ENCODE measurements at regions not wholly inside any gene's neighbourhood (a gene's known extent, or its start where the extent isn't known, plus 50 kb on each side); places are given as distances from the start of the nearest gene placed in this dataset.

DNA sequence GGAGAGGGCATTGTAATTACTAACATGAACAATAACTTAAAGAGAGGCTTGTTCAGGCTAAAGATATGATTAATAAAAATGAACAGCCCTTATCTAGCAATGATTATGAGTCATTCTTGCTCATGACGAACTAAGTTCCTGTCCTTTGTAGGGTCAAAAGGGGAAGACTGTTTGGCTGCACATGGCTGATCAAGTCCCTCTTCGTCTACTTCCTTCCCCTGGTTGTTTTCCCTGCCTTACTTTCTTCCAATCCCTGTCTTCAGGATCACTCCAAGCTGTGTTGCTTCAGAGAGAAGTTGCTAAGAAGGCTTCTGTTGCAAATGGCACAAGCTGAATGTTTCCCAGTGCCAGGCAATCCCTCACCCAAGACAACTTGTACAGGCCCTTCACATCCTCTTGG lies 115.0 kb upstream of the HS3ST1 start:
- DNase-seq (ENCODE audit: low read depth) = peak; percentile 93
- TF ChIP-seq, protein P1, sequence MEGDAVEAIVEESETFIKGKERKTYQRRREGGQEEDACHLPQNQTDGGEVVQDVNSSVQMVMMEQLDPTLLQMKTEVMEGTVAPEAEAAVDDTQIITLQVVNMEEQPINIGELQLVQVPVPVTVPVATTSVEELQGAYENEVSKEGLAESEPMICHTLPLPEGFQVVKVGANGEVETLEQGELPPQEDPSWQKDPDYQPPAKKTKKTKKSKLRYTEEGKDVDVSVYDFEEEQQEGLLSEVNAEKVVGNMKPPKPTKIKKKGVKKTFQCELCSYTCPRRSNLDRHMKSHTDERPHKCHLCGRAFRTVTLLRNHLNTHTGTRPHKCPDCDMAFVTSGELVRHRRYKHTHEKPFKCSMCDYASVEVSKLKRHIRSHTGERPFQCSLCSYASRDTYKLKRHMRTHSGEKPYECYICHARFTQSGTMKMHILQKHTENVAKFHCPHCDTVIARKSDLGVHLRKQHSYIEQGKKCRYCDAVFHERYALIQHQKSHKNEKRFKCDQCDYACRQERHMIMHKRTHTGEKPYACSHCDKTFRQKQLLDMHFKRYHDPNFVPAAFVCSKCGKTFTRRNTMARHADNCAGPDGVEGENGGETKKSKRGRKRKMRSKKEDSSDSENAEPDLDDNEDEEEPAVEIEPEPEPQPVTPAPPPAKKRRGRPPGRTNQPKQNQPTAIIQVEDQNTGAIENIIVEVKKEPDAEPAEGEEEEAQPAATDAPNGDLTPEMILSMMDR (IDR thresholded peaks at IDR 0.05; ENCODE audit: insufficient read depth, low read length) = no peak
- H3K4me3 ChIP-seq (ENCODE audit: low read depth, low read length) = no peak overlapping the region

DNA sequence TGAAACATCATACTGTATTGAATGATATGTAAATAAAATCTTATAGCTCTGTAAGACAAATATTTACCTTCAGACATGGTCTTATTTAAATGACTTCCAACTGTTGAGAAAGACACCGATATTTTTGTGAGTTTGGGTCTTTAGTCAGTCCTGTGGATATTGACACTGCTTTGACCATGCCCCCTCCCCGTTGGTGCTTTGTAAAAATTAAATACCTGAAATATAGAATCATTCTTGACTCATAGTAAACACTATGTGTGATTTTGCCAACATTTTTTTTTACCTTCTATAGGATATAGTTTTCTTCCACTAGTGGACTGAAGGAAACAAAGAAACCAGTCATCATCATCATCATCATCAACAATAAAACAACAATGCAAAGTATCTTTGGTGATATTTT lies 114.3 kb upstream of the HS3ST1 start:
- no peak for DNase-seq (ENCODE audit: low read depth)
- TF ChIP-seq, protein P1 (IDR thresholded peaks at IDR 0.05; ENCODE audit: insufficient read depth, low read length) = no peak
- no peak overlapping the region for H3K4me3 ChIP-seq (ENCODE audit: low read depth, low read length)

GRCh38 chr4:11537846-11538245 lies 109.2 kb upstream of the HS3ST1 start:
- TF ChIP-seq, protein P1 (IDR thresholded peaks at IDR 0.05; ENCODE audit: insufficient read depth, low read length) = no peak
- no peak for DNase-seq (ENCODE audit: low read depth)

GRCh38 chr4:11535333-11535732 lies 106.6 kb upstream of the HS3ST1 start:
- DNase-seq (ENCODE audit: low read depth) = no peak
- TF ChIP-seq, protein P1 (IDR thresholded peaks at IDR 0.05; ENCODE audit: insufficient read depth, low read length) = no peak
- no peak overlapping the region for H3K4me3 ChIP-seq (ENCODE audit: low read depth, low read length)

More at GRCh38 chr4:11537846-11538245, 109.2 kb upstream of the HS3ST1 start:
- no peak overlapping the region for H3K4me3 ChIP-seq (ENCODE audit: low read depth, low read length)

GRCh38 chr4:11534623-11535302 lies 106.1 kb upstream of the HS3ST1 start:
- H3K4me3 ChIP-seq (ENCODE audit: low read depth, low read length) = no peak overlapping the region
- TF ChIP-seq, protein P1 (IDR thresholded peaks at IDR 0.05; ENCODE audit: insufficient read depth, low read length) = no peak
- peak; percentile 40 for DNase-seq (ENCODE audit: low read depth)

DNA sequence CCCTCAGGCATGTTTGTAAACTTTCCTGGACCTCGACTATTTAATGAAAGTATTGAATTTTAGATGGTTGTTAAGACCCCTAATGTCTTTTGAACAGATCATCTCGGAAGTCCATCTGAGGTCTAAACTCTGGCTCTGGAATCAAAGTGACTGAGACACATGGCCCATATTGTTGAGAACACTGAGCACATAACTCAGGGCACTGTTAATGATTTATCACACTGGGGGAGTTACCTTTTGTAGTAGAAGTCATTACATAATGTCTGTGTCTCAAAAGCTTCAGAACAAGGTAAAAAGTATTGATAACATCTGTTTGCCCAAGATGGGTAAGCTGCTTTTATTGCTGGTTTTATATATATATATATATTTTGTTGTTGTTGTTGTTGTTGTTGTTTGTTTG lies 103.4 kb upstream of the HS3ST1 start:
- DNase-seq (ENCODE audit: low read depth) = no peak
- TF ChIP-seq, protein P1 (IDR thresholded peaks at IDR 0.05; ENCODE audit: insufficient read depth, low read length) = no peak
- H3K4me3 ChIP-seq (ENCODE audit: low read depth, low read length) = no peak overlapping the region
